ENCODE measurements at regions not wholly inside any gene's neighbourhood (a gene's known extent, or its start where the extent isn't known, plus 50 kb on each side); places are given as distances from the start of the nearest gene placed in this dataset.

DNA sequence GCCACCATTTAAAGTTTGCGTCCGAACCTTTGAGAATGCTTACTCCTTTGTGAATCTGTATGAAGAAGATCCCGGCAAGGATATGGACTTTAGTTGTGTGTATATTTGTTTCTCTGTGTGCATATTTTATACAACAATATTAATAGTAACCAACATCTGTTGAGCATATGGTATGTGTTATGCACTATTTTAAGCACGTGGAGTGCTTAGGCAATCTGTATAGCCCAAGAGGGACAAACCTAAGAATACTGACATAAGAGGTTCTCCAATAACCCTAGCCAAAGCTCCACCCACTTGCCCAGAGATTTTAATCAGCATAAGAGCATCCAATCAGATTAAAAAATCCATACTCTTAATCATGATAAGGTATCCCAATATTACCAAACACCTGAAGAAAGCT is 92.7 kb downstream of the MAB21L3 start:
- FAIRE-seq = no peak
- no peaks in the 10 kb centered on the region for H3K9me3 ChIP-seq
- DNase-seq (ENCODE audit: low read depth in 1 of 2, low spot score in 1 of 2) = no peak
- no peak for ATAC-seq
- TF ChIP-seq ZFP36 (IDR thresholded peaks at IDR 0.05; ENCODE audit: borderline replicate concordance, partially characterized antibody) = no peak
- no peak for TF ChIP-seq POLR2AphosphoS2 (conservative IDR thresholded peaks at IDR 0.05; ENCODE audit: low read length)
- no peak for TF ChIP-seq BHLHE40 (IDR thresholded peaks at IDR 0.05; ENCODE audit: low read depth, low read length)
- TF ChIP-seq, protein P1, sequence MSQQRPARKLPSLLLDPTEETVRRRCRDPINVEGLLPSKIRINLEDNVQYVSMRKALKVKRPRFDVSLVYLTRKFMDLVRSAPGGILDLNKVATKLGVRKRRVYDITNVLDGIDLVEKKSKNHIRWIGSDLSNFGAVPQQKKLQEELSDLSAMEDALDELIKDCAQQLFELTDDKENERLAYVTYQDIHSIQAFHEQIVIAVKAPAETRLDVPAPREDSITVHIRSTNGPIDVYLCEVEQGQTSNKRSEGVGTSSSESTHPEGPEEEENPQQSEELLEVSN (IDR thresholded peaks at IDR 0.05; ENCODE audit: borderline replicate concordance, low read depth) = no peak
- TF ChIP-seq, protein P2, sequence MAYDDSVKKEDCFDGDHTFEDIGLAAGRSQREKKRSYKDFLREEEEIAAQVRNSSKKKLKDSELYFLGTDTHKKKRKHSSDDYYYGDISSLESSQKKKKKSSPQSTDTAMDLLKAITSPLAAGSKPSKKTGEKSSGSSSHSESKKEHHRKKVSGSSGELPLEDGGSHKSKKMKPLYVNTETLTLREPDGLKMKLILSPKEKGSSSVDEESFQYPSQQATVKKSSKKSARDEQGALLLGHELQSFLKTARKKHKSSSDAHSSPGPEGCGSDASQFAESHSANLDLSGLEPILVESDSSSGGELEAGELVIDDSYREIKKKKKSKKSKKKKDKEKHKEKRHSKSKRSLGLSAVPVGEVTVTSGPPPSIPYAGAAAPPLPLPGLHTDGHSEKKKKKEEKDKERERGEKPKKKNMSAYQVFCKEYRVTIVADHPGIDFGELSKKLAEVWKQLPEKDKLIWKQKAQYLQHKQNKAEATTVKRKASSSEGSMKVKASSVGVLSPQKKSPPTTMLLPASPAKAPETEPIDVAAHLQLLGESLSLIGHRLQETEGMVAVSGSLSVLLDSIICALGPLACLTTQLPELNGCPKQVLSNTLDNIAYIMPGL (CRISPR knock-in tag; IDR thresholded peaks at IDR 0.05; ENCODE audit: borderline replicate concordance) = no peak
- TF ChIP-seq NFE2L2 (conservative IDR thresholded peaks at IDR 0.05; ENCODE audit: low read length) = no peak
- TF ChIP-seq ZC3H11A (IDR thresholded peaks at IDR 0.05) = no peak
- H3K4me1 ChIP-seq = no peaks in the 10 kb centered on the region
- no peak overlapping the region for H3K4me2 ChIP-seq
- no peak overlapping the region for H3K27ac ChIP-seq
- H3K4me3 ChIP-seq = no peak overlapping the region
- ChIA-PET CTCF (interaction anchor here (0.7 kb wide), 1 partner anchor 65 kb away, joined by 3 read pairs; no protein-coding TSS in a partner anchor), POLR2A (no interaction called here)
- WGBS (ENCODE audit: missing lambda C conversion rate) = 46% methylated on average over 4 of the region's 4 CpGs

DNA sequence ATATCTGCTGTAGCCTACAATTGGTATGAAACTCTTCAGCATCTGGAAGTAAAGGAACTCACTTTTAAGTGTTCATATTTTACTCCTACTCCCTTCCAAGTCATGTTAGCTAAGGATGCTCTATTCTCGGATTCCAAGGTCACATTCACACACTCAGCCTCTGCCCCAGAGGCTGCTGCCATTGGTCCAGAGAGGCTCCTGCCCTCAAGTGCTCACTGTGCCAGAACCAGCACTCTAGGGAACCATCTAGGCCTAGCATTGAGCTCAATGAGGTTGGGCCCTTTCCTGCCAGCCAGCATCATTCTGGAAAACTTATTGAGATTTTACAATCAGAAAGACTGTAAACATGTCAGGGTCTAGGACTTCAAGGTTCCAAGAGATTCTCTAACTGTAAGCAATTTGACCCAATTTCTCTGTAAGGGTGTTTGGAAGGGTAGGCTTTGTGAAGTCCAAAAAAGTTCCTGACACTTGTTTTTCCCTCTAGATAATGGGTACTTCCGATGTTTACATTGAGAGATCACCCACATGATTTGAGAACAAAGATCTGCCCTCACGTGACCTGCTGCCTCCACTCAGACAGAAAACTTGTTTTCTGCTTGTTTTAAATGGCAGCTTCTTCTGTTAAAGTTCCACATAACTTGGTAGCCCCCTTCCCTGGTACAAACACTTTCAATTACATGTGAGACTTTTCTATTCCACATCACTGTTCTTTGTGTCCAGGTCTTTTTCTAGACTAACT is 94.9 kb downstream of the MAB21L3 start:
- Histone ChIP-seq H3K9me3 (no peaks in the 10 kb centered on the region), H3K4me2 (no peak overlapping the region), H3K27ac (no peak overlapping the region), H3K4me1 (no peaks in the 10 kb centered on the region), H3K4me3 (no peak overlapping the region)
- TF ChIP-seq MAZ (IDR thresholded peaks at IDR 0.05; ENCODE audit: borderline replicate concordance, low read depth, low read length) = no peak
- TF ChIP-seq FOSL2 (IDR thresholded peaks at IDR 0.05) = no peak
- TF ChIP-seq FOSL2 (CRISPR knock-in tag; IDR thresholded peaks at IDR 0.05) = no peak
- TF ChIP-seq HOXA7 (CRISPR knock-in tag; IDR thresholded peaks at IDR 0.05) = no peak
- TF ChIP-seq ZFP36 (IDR thresholded peaks at IDR 0.05; ENCODE audit: borderline replicate concordance, partially characterized antibody) = no peak
- no peak for TF ChIP-seq SREBF2 (IDR thresholded peaks at IDR 0.05)
- TF ChIP-seq JUN (IDR thresholded peaks at IDR 0.05) = no peak
- no peak for TF ChIP-seq JUNB (IDR thresholded peaks at IDR 0.05)
- no peak for TF ChIP-seq KDM1A (IDR thresholded peaks at IDR 0.05; ENCODE audit: low read depth)
- no peak for TF ChIP-seq PHF8 (IDR thresholded peaks at IDR 0.05; ENCODE audit: borderline replicate concordance, low read depth)
- no peak for TF ChIP-seq KDM5A (IDR thresholded peaks at IDR 0.05)
- no peak for TF ChIP-seq TFCP2L1 (CRISPR knock-in tag; IDR thresholded peaks at IDR 0.05)
- TF ChIP-seq, protein P3, sequence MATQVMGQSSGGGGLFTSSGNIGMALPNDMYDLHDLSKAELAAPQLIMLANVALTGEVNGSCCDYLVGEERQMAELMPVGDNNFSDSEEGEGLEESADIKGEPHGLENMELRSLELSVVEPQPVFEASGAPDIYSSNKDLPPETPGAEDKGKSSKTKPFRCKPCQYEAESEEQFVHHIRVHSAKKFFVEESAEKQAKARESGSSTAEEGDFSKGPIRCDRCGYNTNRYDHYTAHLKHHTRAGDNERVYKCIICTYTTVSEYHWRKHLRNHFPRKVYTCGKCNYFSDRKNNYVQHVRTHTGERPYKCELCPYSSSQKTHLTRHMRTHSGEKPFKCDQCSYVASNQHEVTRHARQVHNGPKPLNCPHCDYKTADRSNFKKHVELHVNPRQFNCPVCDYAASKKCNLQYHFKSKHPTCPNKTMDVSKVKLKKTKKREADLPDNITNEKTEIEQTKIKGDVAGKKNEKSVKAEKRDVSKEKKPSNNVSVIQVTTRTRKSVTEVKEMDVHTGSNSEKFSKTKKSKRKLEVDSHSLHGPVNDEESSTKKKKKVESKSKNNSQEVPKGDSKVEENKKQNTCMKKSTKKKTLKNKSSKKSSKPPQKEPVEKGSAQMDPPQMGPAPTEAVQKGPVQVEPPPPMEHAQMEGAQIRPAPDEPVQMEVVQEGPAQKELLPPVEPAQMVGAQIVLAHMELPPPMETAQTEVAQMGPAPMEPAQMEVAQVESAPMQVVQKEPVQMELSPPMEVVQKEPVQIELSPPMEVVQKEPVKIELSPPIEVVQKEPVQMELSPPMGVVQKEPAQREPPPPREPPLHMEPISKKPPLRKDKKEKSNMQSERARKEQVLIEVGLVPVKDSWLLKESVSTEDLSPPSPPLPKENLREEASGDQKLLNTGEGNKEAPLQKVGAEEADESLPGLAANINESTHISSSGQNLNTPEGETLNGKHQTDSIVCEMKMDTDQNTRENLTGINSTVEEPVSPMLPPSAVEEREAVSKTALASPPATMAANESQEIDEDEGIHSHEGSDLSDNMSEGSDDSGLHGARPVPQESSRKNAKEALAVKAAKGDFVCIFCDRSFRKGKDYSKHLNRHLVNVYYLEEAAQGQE (IDR thresholded peaks at IDR 0.05) = no peak
- no peak for TF ChIP-seq MAFK (IDR thresholded peaks at IDR 0.05; ENCODE audit: partially characterized antibody)
- TF ChIP-seq GATA3 (IDR thresholded peaks at IDR 0.05; ENCODE audit: borderline replicate concordance) = no peak
- TF ChIP-seq HDAC2 (IDR thresholded peaks at IDR 0.05) = no peak
- no peak for TF ChIP-seq SMC3 (IDR thresholded peaks at IDR 0.05)
- no peak for TF ChIP-seq TP53 (CRISPR knock-in tag; IDR thresholded peaks at IDR 0.05)
- TF ChIP-seq FOSB (CRISPR knock-in tag; IDR thresholded peaks at IDR 0.05) = no peak
- no peak for TF ChIP-seq RAD21 (conservative IDR thresholded peaks at IDR 0.05 in 1 of 2, IDR thresholded peaks at IDR 0.05 in 1 of 2)
- no peak for TF ChIP-seq CHD2 (IDR thresholded peaks at IDR 0.05; ENCODE audit: low read length, partially characterized antibody)
- ATAC-seq = no peak
- no peak for DNase-seq (ENCODE audit: low read depth in 1 of 2, low spot score in 1 of 2)
- ChIA-PET POLR2A (no interaction called here), CTCF (interaction anchor here (0.7 kb wide), 1 partner anchor 435 kb away, joined by 3 read pairs; no protein-coding TSS in a partner anchor)
- WGBS (ENCODE audit: missing lambda C conversion rate) = 30% methylated on average over 3 of the region's 3 CpGs
- FAIRE-seq = no peak
